ENCODE measurements at regions not wholly inside any gene's neighbourhood (a gene's known extent, or its start where the extent isn't known, plus 50 kb on each side); places are given as distances from the start of the nearest gene placed in this dataset.
"Not testable (repeated sequence)": the region's sequence is repeated elsewhere in the genome, so short reads cannot be mapped to it uniquely, and the experiment has no call there.

- no peaks in the 10 kb centered on the region for H3K9me3 ChIP-seq (ENCODE audit: low read depth)
- H3K36me3 ChIP-seq: no peaks in the 10 kb centered on the region
- DNase-seq (ENCODE audit: low read depth in 1 of 2, low spot score in 1 of 2): no peak
- no peak for TF ChIP-seq CTCF (IDR thresholded peaks at IDR 0.05; ENCODE audit: low read depth, low read length)
- no peak overlapping the region for H3K4me3 ChIP-seq
- no peak overlapping the region for H3K27ac ChIP-seq
- H3K27me3 ChIP-seq: no peaks in the 10 kb centered on the region
- H3K4me1 ChIP-seq (ENCODE audit: low read depth): no peaks in the 10 kb centered on the region
Observed at GRCh38 chr14:46433381-46433780, 218.2 kb downstream of the RPL10L start.

- Histone ChIP-seq H3K4me1 (ENCODE audit: low read depth) (no peaks in the 10 kb centered on the region), H3K4me3 (no peak overlapping the region), H3K27me3 (no peaks in the 10 kb centered on the region), H3K36me3 (no peaks in the 10 kb centered on the region), H3K27ac (no peak overlapping the region), H3K9me3 (ENCODE audit: low read depth) (no peaks in the 10 kb centered on the region)
- TF ChIP-seq CTCF (IDR thresholded peaks at IDR 0.05; ENCODE audit: low read depth, low read length): no peak
- DNase-seq (ENCODE audit: low read depth in 1 of 2, low spot score in 1 of 2): no peak
Observed at GRCh38 chr14:46432516-46432915, 219.1 kb downstream of the RPL10L start.

GRCh38 chr14:46417066-46417465 lies 234.5 kb downstream of the RPL10L start:
- no peaks in the 10 kb centered on the region for H3K9me3 ChIP-seq (ENCODE audit: low read depth)

GRCh38 chr14:46404865-46405811 lies 246.4 kb downstream of the RPL10L start:
- Histone ChIP-seq H3K27ac (peak overlapping the region; percentile 44), H3K9me3 (ENCODE audit: low read depth) (no peaks in the 10 kb centered on the region), H3K36me3 (no peaks in the 10 kb centered on the region), H3K27me3 (no peaks in the 10 kb centered on the region), H3K4me1 (ENCODE audit: low read depth) (peaks cover 9% of the 10 kb centered on the region), H3K4me3 (no peak overlapping the region)
- peak in 1 of 2 donors; percentile 0 for DNase-seq (ENCODE audit: low read depth in 1 of 2, low spot score in 1 of 2)
- no peak for TF ChIP-seq CTCF (IDR thresholded peaks at IDR 0.05; ENCODE audit: low read depth, low read length)

More at GRCh38 chr14:46417066-46417465, 234.5 kb downstream of the RPL10L start:
- H3K27ac ChIP-seq: no peak overlapping the region
- no peak for DNase-seq (ENCODE audit: low read depth in 1 of 2, low spot score in 1 of 2)
- H3K4me3 ChIP-seq: no peak overlapping the region
- TF ChIP-seq CTCF (IDR thresholded peaks at IDR 0.05; ENCODE audit: low read depth, low read length): no peak
- H3K4me1 ChIP-seq (ENCODE audit: low read depth): no peaks in the 10 kb centered on the region
- H3K36me3 ChIP-seq: no peaks in the 10 kb centered on the region
- H3K27me3 ChIP-seq: no peaks in the 10 kb centered on the region

GRCh38 chr14:46402001-46402690 lies 249.4 kb downstream of the RPL10L start:
- not testable (repeated sequence) for H3K9me3 ChIP-seq (ENCODE audit: low read depth); H3K4me3 ChIP-seq; H3K27ac ChIP-seq; DNase-seq (ENCODE audit: low read depth in 1 of 2, low spot score in 1 of 2); H3K27me3 ChIP-seq; H3K36me3 ChIP-seq
- H3K4me1 ChIP-seq (ENCODE audit: low read depth): peaks cover 14% of the 10 kb centered on the region

- no peaks in the 10 kb centered on the region for H3K36me3 ChIP-seq
- H3K27me3 ChIP-seq: no peaks in the 10 kb centered on the region
- TF ChIP-seq CTCF (IDR thresholded peaks at IDR 0.05; ENCODE audit: low read depth, low read length): no peak
- no peak overlapping the region for H3K4me3 ChIP-seq
- peaks cover 14% of the 10 kb centered on the region for H3K4me1 ChIP-seq (ENCODE audit: low read depth)
- no peak overlapping the region for H3K27ac ChIP-seq
- DNase-seq (ENCODE audit: low read depth in 1 of 2, low spot score in 1 of 2): no peak
- no peaks in the 10 kb centered on the region for H3K9me3 ChIP-seq (ENCODE audit: low read depth)
Observed at GRCh38 chr14:46401066-46401465, 250.5 kb downstream of the RPL10L start.

Measured in cardiac muscle cell (in vitro differentiated cells and primary cell).